ENCODE measurements at regions not wholly inside any gene's neighbourhood (a gene's known extent, or its start where the extent isn't known, plus 50 kb on each side); places are given as distances from the start of the nearest gene placed in this dataset.

- no peak for TF ChIP-seq REST (IDR thresholded peaks at IDR 0.05)
- no peak for TF ChIP-seq MAX (IDR thresholded peaks at IDR 0.05)
- no peak for TF ChIP-seq RAD21 (IDR thresholded peaks at IDR 0.05)
- no peak for TF ChIP-seq CTCF (IDR thresholded peaks at IDR 0.05; ENCODE audit: low read depth, low read length, missing input control)
- TF ChIP-seq RXRA (IDR thresholded peaks at IDR 0.05) = no peak
- TF ChIP-seq, protein P1, sequence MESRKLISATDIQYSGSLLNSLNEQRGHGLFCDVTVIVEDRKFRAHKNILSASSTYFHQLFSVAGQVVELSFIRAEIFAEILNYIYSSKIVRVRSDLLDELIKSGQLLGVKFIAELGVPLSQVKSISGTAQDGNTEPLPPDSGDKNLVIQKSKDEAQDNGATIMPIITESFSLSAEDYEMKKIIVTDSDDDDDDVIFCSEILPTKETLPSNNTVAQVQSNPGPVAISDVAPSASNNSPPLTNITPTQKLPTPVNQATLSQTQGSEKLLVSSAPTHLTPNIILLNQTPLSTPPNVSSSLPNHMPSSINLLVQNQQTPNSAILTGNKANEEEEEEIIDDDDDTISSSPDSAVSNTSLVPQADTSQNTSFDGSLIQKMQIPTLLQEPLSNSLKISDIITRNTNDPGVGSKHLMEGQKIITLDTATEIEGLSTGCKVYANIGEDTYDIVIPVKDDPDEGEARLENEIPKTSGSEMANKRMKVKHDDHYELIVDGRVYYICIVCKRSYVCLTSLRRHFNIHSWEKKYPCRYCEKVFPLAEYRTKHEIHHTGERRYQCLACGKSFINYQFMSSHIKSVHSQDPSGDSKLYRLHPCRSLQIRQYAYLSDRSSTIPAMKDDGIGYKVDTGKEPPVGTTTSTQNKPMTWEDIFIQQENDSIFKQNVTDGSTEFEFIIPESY (IDR thresholded peaks at IDR 0.05) = no peak
- TF ChIP-seq TAF1 (conservative IDR thresholded peaks at IDR 0.05) = no peak
- TF ChIP-seq GABPA (IDR thresholded peaks at IDR 0.05 in 1 of 2, conservative IDR thresholded peaks at IDR 0.05 in 1 of 2) = no peak
- TF ChIP-seq YY1 (IDR thresholded peaks at IDR 0.05) = no peak
- TF ChIP-seq JUND (IDR thresholded peaks at IDR 0.05) = no peak
Measured at GRCh38 chr15:46921891-46922290, 795.4 kb upstream of the SEMA6D start.
